Stimulated activated CD4-positive, alpha-beta T cell treated with anti-CD3 and anti-CD28 coated beads, TNF-alpha, amount 100 ng/mL, for 1 hour (primary cell): ENCODE measurements at regions not wholly inside any gene's neighbourhood (a gene's known extent, or its start where the extent isn't known, plus 50 kb on each side); places are given as distances from the start of the nearest gene placed in this dataset.
"Not testable (repeated sequence)": the region's sequence is repeated elsewhere in the genome, so short reads cannot be mapped to it uniquely, and the experiment has no call there.

Experiments used
- DNase-seq, 3 donors: peaks; one replicate each; pipeline ENCODE4 v3.0.0-alpha.2; 2020; ENCODE audit warnings: low read depth in 3 of 3, low spot score in 1 of 3

DNA sequence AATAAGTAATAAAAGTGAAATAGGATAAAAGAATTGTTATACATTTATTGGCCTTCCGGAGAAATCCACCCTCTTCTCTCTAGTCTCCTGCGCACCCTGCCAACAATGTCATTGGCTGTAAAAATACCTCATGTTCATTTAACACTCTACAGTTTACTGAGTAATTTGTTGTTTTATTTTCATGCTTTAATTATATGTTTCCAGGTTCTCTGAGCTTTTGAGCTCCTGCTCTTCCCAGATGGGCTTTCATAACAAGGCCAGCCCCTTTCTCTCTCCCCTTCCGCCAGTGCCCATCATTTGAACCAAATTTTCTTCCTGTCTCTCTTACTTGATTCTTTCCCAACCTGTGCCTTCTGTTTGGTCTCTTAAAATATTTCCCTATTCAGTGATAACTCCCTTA, 144.6 kb upstream of the PRSS1 start:
- no peak for DNase-seq

DNA sequence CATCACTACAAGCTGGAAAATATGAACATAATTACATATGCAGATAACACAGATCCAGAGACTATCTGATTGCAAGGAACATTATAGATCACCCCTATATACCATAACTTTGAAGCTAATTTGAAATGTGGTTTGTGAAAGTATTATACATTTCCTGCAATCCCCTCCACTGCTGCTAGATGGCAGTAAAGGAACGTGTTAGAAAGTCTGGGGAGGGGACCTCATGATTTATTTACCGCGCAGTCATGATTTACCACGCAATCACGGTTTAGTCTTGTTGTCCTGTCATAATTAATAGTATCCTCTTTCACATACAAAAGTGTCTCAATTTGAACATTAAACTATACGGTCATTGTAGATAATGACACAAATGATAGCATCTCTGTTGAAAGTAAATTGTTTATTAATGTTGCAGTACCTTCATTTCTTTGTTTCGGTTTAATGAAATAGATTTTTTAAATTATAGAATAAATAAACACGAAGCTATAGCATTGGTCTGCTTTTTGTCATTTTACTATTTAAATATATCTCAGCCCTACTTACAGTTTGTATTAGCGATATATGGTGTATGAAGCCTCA, 145.3 kb upstream of the PRSS1 start:
- peak in 1 of 3 donors; percentile 30 for DNase-seq

DNA sequence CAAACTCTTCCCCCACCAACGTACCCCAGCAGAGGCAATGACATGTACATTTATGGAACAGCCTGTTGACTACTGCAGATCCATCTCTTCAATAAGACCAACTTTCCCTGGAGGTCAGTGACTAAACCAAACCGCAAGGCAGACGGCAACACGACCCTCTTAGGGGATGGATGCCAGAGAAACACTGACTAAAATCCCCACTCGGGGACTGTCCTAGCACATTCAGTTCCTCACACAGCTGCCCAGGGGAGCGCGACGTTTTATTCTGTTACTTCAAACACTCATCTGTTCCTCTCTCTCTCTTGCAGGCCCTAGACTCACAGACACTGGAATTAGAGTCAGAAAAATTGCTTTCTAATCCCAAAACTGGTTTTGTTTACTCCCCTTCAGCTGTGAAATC, 146.5 kb upstream of the PRSS1 start:
- DNase-seq: no peak

DNA sequence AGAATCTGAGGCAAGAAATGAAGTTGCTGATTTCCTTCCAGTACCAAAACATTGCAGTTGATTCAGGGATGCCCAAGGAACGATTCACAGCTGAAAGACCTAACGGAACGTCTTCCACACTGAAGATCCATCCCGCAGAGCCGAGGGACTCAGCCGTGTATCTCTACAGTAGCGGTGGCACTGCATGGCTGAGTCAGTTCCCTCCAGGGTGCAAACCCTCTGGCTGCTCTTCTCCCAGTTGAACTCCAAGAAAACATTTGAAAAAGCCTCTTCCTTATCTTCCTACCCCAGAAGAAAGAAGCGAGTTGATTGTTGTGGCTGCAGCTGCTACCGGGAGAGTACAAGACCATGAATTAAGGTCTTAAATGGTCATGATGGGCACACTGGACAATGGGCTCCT, 147.1 kb upstream of the PRSS1 start:
- no peak for DNase-seq

DNA sequence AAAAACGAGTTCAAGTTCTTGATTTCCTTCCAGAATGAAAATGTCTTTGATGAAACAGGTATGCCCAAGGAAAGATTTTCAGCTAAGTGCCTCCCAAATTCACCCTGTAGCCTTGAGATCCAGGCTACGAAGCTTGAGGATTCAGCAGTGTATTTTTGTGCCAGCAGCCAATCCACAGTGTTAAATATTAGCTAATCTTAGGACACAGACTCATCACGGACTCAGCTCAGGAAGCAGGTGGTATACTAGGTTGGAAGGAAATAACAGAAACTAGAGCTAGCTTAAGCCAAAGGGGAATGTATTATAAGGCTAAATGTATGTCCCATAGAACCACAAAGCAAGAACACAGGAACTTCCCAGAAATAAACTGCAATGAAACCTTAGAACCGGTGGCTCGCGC, 151.0 kb upstream of the PRSS1 start:
- DNase-seq: no peak

DNA sequence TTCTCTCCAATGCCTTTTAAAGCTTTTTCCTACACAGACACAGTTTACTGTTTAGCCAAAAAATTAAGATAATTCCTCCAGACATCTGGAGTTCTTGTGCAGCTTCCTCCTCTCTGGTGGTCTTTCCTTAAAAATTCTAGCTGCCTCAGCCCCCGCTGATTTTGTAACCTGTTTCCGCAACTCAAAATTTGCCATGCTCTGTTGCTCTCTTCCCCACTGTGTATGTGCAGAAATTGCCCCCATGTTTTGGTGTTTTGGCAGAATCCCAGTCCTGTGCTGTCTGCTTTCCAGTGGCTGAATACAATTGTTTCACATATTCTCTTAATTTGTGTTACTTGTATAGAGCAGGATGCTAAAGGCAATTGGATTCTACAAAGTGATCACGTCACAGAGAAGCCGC, 151.7 kb upstream of the PRSS1 start:
- DNase-seq: no peak

- no peak for DNase-seq
Measured at GRCh38 chr7:142595816-142596516, 153.3 kb upstream of the PRSS1 start.

- DNase-seq: no peak
Measured at GRCh38 chr7:142594078-142594477, 155.2 kb upstream of the PRSS1 start.

- DNase-seq: no peak
Measured at GRCh38 chr7:142593106-142593505, 156.2 kb upstream of the PRSS1 start.

DNA sequence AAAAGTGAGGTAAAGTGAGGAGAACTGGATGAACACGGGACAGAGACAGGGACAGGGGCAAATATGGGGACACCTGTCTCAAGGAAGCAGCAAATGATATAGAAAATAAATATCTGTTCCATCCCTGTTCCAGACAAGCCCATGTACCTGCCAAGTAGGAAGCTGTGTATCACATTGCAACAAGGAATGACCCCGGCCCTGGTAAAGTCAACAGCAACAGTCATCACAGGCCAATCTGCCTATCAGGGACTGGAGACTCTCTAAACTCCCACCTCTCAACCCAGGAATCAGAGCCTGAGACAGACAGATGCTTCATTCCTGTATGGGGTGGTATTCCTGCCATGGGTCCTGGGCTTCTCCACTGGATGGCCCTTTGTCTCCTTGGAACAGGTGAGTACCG, 156.6 kb upstream of the PRSS1 start:
- DNase-seq: no peak

DNA sequence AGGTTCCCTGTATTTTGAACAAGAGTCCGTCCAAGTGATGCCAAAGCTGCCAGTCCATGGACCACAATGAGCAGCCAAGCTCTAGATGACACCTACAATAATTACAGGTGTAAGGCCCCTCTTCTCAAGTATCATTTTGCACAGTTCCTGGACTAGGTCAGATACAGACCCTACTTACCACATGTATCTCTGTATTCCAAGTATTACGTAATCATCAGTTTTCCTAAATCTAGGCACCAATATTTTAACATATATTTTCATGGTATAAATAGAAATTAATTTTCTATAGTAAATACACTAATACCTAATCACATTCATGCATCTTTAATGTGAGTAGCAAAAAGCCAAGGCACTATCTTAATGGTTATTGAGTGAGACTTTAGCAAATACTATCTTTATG, 157.0 kb upstream of the PRSS1 start:
- DNase-seq: no peak

DNA sequence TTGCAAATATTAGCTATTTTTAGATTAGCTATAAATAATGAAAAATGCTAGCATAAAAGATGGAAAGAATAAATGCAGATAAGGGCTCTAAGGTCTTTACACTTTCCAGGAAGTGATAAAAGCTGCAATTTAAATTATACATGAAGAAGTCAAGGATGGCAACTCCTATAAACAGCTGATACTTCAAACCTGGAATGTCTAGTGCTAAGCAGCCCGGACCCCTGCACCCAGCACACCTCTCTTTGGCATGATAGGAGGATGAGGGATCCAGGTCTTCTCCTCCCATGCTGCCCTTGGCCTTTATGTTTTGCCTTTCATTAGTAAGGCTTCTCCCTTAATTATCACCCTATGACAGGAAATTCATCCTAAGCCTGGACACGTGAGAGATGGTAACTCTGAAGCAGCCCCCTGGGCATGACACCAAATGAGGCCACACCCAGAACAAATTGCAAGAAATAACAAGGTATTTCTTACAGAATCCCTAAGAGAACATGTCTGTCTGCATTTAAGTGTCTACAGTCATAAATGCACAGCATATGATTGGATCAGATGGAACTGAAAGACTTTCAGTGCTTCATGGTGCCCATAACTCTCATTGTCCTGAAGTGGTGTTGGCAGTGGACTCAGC, 158.3 kb upstream of the PRSS1 start:
- DNase-seq: no peak

- no peak for DNase-seq
Measured at GRCh38 chr7:142590077-142590476, 159.2 kb upstream of the PRSS1 start.

DNA sequence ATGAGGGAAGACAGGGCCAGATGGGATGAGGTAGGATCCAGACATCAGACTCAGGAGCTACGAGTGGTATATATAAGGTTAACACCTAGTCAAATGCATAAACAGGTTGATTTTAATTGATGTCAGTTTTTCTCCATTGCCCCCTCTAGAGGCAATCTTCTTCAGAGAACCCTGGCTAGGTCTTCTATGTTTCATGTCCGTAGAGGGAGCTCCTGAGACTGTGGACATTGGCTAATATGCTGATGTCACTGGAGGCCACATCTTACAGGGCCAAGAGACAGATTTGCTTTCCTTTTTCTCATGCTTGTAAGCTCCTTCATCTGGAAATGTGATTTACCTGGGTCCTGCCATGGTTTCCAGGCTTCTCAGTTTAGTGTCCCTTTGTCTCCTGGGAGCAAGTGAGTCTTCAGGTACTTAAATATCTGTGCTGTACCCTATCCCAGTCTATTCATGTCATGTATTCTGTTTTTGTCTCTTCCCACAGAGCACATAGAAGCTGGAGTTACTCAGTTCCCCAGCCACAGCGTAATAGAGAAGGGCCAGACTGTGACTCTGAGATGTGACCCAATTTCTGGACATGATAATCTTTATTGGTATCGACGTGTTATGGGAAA, 161.6 kb upstream of the PRSS1 start:
- DNase-seq: no peak

DNA sequence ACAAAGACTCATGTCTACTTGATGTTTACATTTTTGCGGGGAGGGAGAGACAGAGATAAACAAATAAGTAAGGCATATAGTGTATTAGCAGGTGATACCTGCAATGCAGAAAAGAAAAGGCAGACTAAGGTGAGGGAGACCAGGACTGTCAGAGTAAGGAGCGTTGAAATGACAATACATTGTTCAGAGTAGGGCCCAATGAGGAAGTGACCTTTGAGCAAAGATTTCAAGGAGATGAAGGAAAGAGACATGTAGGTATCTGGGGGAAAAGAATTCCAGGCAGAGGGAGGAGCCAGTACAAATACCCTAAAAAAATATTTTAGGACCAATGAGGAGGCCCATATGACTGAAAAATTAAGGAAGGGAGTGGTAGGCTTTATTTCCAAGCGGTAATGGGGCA, 162.7 kb upstream of the PRSS1 start:
- DNase-seq: no peak

- DNase-seq: no peak
Measured at GRCh38 chr7:142585425-142585824, 163.8 kb upstream of the PRSS1 start.

- no peak for DNase-seq
Measured at GRCh38 chr7:142584765-142585164, 164.5 kb upstream of the PRSS1 start.

DNA sequence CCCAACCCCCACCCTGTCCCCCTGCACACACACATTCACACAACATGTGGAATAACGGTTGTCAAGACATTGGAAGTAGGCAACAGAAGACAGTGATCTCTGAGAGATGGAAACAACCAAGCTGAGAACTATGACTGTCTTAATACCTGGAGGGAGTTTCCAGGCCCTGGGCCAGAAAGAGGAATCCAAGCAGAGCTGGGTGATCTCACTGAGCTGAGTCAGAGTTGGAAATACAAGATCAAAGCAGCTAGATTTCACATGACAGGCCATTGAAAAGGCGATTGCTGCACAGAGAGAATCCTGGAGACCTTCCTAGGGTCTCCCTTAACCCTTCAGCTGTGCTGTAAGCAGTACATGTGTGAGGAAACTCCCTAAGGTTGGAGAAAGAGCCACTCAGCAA, 165.8 kb upstream of the PRSS1 start:
- no peak for DNase-seq

GRCh38 chr7:142582351-142582750, 166.9 kb upstream of the PRSS1 start:
- no peak for DNase-seq

- peak in 1 of 3 donors; percentile 1 for DNase-seq
Measured at GRCh38 chr7:142581341-142581740, 167.9 kb upstream of the PRSS1 start.

DNA sequence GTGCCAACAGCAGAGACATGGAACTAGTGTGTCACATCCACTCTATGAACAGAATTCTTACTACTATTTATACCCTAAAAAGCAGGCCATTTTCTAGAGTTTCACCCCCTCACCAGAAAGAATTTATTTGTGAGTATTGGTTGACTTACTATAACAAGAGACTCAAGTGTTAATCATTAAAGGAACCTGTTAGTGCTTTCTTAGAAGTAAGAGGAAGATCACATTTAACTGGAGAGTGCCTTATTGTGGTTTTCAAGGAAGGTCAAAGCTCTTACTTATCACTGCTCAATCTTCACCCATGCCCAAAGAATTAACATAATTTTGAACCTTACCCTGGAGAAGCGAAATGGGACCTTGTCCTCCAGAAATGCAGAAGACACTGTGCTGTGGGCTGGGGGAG, 169.3 kb upstream of the PRSS1 start:
- DNase-seq: no peak

GRCh38 chr7:142575351-142575750, 173.9 kb upstream of the PRSS1 start:
- DNase-seq: not testable (repeated sequence)
